OCI-LY3 (cell line): ENCODE measurements at regions not wholly inside any gene's neighbourhood (a gene's known extent, or its start where the extent isn't known, plus 50 kb on each side); places are given as distances from the start of the nearest gene placed in this dataset.
"Not testable (repeated sequence)": the region's sequence is repeated elsewhere in the genome, so short reads cannot be mapped to it uniquely, and the experiment has no call there.

Experiments used
- H2AFZ ChIP-seq: fragments of 200-600, 300-600 bp; shearing (Covaris generic); 2 replicates; pipeline ENCODE4 v1.6.0; 2014; ENCODE audit warnings: antibody characterized with exemption, low read depth, low read length
- H3K27ac ChIP-seq: fragments of 200-600, 300-600 bp; sonication (generic); 2 replicates; pipeline ENCODE4 v1.5.1; 2014; ENCODE audit warnings: mild to moderate bottlenecking, low read length, moderate library complexity, mixed read lengths
- H3K27me3 ChIP-seq: fragments of 200-600, 300-600 bp; sonication (generic); 2 replicates; pipeline ENCODE4 v1.6.1; 2014; ENCODE audit warnings: low read depth, low read length, mixed read lengths
- H3K36me3 ChIP-seq: fragments of 200-600, 300-600 bp; sonication (generic); replicated peaks from 2 replicates; pipeline ENCODE3; 2014; ENCODE audit warnings: low read depth, low read length, mixed read lengths
- H3K4me1 ChIP-seq: fragments of 300-600, 200-600 bp; sonication (generic); 2 replicates; pipeline ENCODE4 v1.6.1; 2014; ENCODE audit warnings: low read length, mixed read lengths
- H3K4me2 ChIP-seq: fragments of 200-600, 300-600 bp; sonication (generic); 2 replicates; pipeline ENCODE4 v1.6.1; 2014; ENCODE audit warnings: low read length, mixed read lengths
- H3K4me3 ChIP-seq: fragments of 300-600, 200-600 bp; sonication (generic); 2 replicates; pipeline ENCODE4 v1.5.1; 2014; ENCODE audit warnings: antibody characterized with exemption, mild to moderate bottlenecking, low read length, moderate library complexity
- H3K79me2 ChIP-seq: fragments of 300-600, 200-600 bp; shearing (Covaris generic); 2 replicates; pipeline ENCODE4 v1.6.1; 2014; ENCODE audit warnings: mild to moderate bottlenecking, low read length, mixed read lengths
- H3K9ac ChIP-seq: fragments of 300-600, 200-600 bp; shearing (Covaris generic); 2 replicates; pipeline ENCODE4 v1.6.0; 2014; ENCODE audit warnings: mild to moderate bottlenecking, low read length, moderate library complexity
- H3K9me3 ChIP-seq: fragments of 200-600, 300-600 bp; shearing (Covaris generic); 2 replicates; pipeline ENCODE4 v1.6.1; 2014; ENCODE audit warnings: low read length, mixed read lengths; ENCODE audit not compliant: insufficient read depth
- H4K20me1 ChIP-seq: fragments of 200-600, 300-600 bp; sonication (generic); 2 replicates; pipeline ENCODE4 v1.6.1; 2016; ENCODE audit warnings: low read length, mixed read lengths; ENCODE audit not compliant: insufficient read depth
- EZH2phosphoT487 ChIP-seq: fragments of 200-600 bp; shearing (Covaris generic); IDR thresholded peaks from 2 replicates; pipeline ENCODE4 v1.6.1; 2018; ENCODE audit warnings: antibody characterized with exemption, mixed run types, low read depth
- TF ChIP-seq, protein P1 (sequence below): fragments of 200-600, 300-600 bp; sonication (generic); IDR thresholded peaks from 2 replicates; pipeline ENCODE4 v1.5.1; 2014; ENCODE audit warnings: antibody characterized with exemption, low read length, low read depth

DNA sequence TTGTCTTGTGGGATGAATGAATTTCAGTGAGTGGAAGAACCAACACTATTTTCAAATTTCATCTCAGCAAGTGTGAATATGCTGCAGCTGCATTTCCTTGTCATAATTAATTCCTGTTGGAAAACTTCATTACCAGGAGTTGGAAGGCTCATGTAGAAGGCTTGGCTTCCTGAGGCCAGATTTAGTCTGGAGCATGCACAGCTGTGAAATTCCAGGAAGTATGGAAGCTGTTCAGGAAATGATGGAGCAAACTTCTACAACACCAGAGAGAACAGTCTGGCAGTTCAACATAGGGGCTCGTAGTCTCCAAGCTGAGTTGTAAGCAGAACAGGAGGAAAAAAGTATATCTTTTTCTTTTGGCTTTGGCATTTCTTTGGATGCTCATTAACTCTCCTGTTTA lies 1439.9 kb upstream of the CELF2 start:
- TF ChIP-seq, protein P1, sequence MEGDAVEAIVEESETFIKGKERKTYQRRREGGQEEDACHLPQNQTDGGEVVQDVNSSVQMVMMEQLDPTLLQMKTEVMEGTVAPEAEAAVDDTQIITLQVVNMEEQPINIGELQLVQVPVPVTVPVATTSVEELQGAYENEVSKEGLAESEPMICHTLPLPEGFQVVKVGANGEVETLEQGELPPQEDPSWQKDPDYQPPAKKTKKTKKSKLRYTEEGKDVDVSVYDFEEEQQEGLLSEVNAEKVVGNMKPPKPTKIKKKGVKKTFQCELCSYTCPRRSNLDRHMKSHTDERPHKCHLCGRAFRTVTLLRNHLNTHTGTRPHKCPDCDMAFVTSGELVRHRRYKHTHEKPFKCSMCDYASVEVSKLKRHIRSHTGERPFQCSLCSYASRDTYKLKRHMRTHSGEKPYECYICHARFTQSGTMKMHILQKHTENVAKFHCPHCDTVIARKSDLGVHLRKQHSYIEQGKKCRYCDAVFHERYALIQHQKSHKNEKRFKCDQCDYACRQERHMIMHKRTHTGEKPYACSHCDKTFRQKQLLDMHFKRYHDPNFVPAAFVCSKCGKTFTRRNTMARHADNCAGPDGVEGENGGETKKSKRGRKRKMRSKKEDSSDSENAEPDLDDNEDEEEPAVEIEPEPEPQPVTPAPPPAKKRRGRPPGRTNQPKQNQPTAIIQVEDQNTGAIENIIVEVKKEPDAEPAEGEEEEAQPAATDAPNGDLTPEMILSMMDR = no peak
- TF ChIP-seq EZH2phosphoT487 = no peak
- Histone ChIP-seq H2AFZ (no peak overlapping the region), H3K27ac (no peak overlapping the region), H3K9me3 (no peaks in the 10 kb centered on the region), H3K4me3 (no peak overlapping the region), H3K4me1 (no peaks in the 10 kb centered on the region), H3K27me3 (no peaks in the 10 kb centered on the region), H3K4me2 (no peak overlapping the region), H4K20me1 (no peaks in the 10 kb centered on the region), H3K79me2 (no peaks in the 10 kb centered on the region), H3K36me3 (no peaks in the 10 kb centered on the region), H3K9ac (no peak overlapping the region)

DNA sequence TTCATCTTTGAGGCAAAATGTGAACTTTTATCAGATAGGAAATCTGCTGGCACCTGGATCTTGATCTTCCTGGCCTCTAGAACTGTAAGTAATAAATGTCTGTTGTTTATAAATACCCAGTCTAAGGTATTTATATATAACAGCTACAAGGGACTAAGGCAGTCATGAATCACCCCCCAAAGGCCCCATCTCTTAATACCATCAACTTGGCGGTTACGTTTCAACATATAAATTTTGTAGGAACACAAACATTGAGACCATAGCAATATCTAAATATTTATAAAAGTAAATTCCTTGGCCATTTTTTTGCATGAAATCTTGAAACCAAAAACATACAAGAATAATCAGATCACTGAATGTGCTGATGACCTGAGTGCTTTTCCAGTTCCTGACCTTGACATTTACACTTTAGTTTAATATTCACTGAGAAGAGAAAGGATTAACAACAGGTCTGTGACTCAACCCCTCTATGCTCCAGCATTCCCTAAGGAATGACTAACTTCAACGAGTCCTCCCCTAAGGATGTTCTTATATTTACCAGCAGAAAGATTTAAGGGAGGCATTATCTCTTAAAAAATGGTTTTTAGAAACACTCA lies 1438.5 kb upstream of the CELF2 start:
- Histone ChIP-seq H3K27me3 (no peaks in the 10 kb centered on the region), H3K4me2 (no peak overlapping the region), H3K79me2 (no peaks in the 10 kb centered on the region), H3K9me3 (no peaks in the 10 kb centered on the region), H3K27ac (no peak overlapping the region), H3K9ac (no peak overlapping the region), H3K36me3 (no peaks in the 10 kb centered on the region), H3K4me1 (no peaks in the 10 kb centered on the region), H2AFZ (no peak overlapping the region), H3K4me3 (no peak overlapping the region), H4K20me1 (no peaks in the 10 kb centered on the region)
- no peak for TF ChIP-seq EZH2phosphoT487
- TF ChIP-seq, protein P1 = no peak

DNA sequence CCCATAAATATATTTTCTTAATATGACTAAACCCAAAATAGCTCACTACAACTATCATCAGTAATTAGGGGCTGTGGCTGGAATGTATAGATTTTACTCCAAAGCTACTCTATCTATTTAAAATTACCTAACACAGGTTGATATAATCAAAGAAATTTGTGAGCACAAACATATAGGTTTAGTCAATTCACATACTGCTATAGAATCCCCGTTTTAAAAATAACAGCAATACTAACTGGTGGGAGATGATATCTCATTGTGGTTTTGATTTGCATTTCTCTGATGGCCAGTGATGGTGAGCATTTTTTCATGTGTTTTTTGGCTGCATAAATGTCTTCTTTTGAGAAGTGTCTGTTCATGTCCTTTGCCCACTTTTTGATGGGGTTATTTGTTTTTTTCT lies 1434.9 kb upstream of the CELF2 start:
- not testable (repeated sequence) for H2AFZ ChIP-seq, H3K4me2 ChIP-seq, H4K20me1 ChIP-seq, H3K4me3 ChIP-seq, H3K9ac ChIP-seq, H3K4me1 ChIP-seq, H3K9me3 ChIP-seq, H3K79me2 ChIP-seq, H3K27ac ChIP-seq, H3K27me3 ChIP-seq, H3K36me3 ChIP-seq

DNA sequence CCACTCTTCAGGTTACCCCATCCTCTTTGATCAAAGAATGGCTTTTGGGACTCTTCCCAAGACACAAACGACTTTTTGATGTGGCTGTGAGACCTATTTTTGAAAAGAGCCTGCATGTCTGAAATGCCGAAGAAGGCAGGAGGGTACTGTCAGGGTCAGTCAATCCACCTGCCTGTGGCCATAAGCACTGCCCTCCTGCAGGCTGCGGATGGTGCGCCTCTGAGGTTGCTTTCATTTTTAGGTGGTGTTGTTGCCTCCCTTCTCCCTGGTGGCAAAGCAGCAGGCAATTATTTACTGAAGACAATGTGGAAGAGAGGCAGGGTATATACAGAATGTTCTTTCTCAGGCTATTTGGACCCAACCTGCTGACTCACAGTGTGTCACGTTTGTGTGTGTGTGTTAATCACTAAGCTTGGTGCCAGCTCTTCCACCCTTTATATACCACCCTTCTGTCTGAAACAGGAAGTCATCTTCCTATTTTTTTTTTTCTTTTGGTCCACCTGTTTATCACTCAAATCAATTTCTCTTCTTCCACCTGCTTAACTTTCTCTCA lies 1421.2 kb upstream of the CELF2 start:
- TF ChIP-seq, protein P1 = no peak
- no peak for TF ChIP-seq EZH2phosphoT487

More for the DNA sequence above, 1421.2 kb upstream of the CELF2 start:
- H3K9me3 ChIP-seq = no peaks in the 10 kb centered on the region
- H4K20me1 ChIP-seq = no peaks in the 10 kb centered on the region
- no peaks in the 10 kb centered on the region for H3K79me2 ChIP-seq
- no peak overlapping the region for H3K9ac ChIP-seq
- H3K4me1 ChIP-seq = no peaks in the 10 kb centered on the region
- H3K27ac ChIP-seq = no peak overlapping the region
- H3K4me2 ChIP-seq = no peak overlapping the region
- no peak overlapping the region for H3K4me3 ChIP-seq
- H2AFZ ChIP-seq = no peak overlapping the region
- no peaks in the 10 kb centered on the region for H3K27me3 ChIP-seq
- no peaks in the 10 kb centered on the region for H3K36me3 ChIP-seq
